Astrocyte of the cerebellum (primary cell): ENCODE measurements at regions not wholly inside any gene's neighbourhood (a gene's known extent, or its start where the extent isn't known, plus 50 kb on each side); places are given as distances from the start of the nearest gene placed in this dataset.

Experiments
- DNase-seq: peaks from one replicate; pipeline ENCODE4 v3.0.0-alpha.2; 2011; ENCODE audit warnings: low read depth
- H3K4me3 ChIP-seq: 2 replicates; pipeline ENCODE4 v1.5.1; 2011; ENCODE audit warnings: mild to moderate bottlenecking, low read depth, low read length, moderate library complexity
- in situ Hi-C: cut with HindIII; loops from 2 replicates; pipeline ENCODE4 v1.10.0; 2017; ENCODE audit warnings: low sequenced_read_pairs
- TF ChIP-seq, protein P1 (sequence below): IDR thresholded peaks from 2 replicates; pipeline ENCODE4 v1.5.1; 2012; ENCODE audit warnings: low read length, low read depth, moderate library complexity, mild to moderate bottlenecking; ENCODE audit errors: missing control alignments

DNA sequence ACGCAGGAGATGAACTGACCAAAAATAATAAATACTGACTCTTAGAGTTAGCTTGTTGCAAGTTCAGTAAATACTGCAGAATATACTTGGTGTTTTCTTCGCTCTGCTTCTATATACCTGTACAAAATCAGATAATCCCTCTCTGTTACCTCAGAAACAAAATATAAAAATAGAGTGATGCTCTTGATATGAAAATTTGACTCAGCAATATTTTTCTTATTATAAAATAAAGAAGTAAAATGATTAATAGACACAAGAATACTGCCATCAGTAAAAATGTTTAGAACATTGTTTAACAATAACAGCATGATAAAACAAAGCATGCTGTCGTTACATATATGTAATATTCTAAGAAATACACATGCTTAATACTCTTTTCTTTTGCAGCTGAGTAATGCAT lies 1366.9 kb upstream of the EYS start:
- no peak for DNase-seq
- TF ChIP-seq, protein P1, sequence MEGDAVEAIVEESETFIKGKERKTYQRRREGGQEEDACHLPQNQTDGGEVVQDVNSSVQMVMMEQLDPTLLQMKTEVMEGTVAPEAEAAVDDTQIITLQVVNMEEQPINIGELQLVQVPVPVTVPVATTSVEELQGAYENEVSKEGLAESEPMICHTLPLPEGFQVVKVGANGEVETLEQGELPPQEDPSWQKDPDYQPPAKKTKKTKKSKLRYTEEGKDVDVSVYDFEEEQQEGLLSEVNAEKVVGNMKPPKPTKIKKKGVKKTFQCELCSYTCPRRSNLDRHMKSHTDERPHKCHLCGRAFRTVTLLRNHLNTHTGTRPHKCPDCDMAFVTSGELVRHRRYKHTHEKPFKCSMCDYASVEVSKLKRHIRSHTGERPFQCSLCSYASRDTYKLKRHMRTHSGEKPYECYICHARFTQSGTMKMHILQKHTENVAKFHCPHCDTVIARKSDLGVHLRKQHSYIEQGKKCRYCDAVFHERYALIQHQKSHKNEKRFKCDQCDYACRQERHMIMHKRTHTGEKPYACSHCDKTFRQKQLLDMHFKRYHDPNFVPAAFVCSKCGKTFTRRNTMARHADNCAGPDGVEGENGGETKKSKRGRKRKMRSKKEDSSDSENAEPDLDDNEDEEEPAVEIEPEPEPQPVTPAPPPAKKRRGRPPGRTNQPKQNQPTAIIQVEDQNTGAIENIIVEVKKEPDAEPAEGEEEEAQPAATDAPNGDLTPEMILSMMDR, result no peak
- H3K4me3 ChIP-seq, result no peak overlapping the region
- in situ Hi-C loops, result no loop called here

DNA sequence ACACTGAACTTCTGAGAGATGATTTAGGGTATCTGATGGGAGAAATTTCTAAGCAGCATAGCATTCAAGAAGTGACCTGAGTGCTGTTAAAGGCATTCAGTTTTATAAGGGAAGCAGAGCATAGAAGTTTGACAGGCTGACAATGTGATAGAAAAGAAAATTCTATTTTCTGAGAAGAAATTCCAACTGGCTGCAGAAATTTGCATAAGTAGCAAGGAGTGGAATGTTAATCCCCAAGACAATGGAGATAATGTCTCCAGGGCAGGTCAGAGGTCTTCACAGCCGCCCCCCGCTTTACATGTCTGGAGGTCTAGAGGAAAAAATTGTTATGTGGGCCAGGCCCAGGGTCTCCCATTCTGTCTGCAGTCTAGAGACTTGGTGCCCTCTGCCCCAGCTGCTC lies 1361.8 kb upstream of the EYS start:
- TF ChIP-seq, protein P1, result no peak
- DNase-seq, result no peak
- in situ Hi-C loops, result no loop called here
- no peak overlapping the region for H3K4me3 ChIP-seq

DNA sequence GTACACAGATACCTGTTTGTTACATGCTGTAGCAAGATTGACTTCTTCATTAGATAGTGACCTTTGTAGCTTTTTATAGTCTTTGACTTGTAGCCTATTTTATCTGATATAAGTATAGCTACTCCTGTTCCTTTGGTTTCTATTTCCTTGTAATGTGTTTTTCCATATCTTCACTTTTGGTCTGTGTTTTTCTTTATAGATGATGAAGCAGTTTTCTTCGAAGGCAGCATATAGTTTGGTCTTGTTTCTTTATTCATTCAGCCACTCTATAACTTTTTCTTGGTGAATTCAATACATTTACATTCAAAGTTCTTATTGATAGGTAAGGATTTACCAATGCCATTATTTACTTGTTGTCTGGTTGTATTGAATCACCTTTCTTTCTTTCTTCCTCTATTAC lies 1357.3 kb upstream of the EYS start:
- TF ChIP-seq, protein P1, result no peak
- in situ Hi-C loops, result no loop called here
- DNase-seq, result no peak

DNA sequence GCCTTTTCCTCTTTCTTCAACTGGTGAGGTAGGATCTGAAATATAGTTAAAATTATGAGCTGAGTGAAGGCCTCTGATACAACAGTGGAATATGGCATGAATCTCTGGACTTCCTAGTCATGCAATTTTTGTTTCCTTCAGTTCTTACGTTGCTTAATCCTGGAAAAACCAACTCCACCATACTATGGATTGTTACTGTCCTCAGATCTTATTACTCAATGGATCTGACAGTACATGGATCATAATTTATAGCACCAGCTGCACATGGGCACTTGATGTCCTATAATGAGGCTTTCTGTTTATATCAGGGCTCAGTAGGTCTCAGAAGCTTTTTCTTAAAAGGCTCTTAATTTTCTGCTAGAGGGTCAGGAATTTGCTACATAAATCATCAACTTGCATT lies 1341.0 kb upstream of the EYS start:
- no peak for DNase-seq
- TF ChIP-seq, protein P1, result no peak
- in situ Hi-C loops, result no loop called here
- no peak overlapping the region for H3K4me3 ChIP-seq

More for the DNA sequence above, 1357.3 kb upstream of the EYS start:
- H3K4me3 ChIP-seq, result no peak overlapping the region

DNA sequence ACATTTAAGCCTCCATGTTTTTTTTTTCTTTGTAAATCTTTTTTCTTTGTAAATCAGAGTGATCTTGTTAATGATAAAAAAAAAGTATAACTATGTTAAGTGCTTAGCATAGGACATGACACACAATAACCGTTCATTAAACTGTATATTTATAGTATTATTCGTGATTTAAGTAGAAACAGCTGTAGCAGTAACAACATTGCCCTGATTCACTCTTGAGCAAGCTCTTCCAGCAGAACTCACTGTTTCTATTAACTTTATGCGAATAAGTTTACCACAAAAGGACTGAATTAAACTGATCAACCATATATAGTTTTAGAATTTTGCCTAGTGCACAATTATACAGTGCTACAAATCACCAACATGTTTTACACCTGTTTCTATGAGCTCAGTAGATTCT lies 1338.0 kb upstream of the EYS start:
- DNase-seq, result no peak
- in situ Hi-C loops, result no loop called here
- TF ChIP-seq, protein P1, result no peak
- no peak overlapping the region for H3K4me3 ChIP-seq

DNA sequence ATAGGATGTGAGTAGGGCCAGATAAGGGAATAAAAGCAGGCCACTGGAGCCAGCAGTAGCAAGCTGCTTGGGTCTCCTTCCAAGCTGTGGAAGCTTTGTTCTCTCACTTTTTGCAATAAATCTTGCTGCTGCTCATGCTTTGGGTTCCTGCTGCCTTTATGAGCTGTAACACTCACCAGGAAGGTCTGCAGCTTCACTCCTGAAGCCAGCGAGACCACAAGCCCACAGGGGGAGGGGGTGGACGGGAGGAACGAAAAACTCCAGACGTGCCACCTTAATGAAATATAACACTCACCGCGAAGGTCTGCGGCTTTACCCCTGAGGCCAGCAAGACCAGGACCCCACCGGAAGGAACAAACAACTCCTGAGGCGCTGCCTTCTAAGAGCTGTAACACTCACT lies 1324.4 kb upstream of the EYS start:
- no peak for DNase-seq
- in situ Hi-C loops, result no loop called here
- no peak overlapping the region for H3K4me3 ChIP-seq
- TF ChIP-seq, protein P1, result no peak

DNA sequence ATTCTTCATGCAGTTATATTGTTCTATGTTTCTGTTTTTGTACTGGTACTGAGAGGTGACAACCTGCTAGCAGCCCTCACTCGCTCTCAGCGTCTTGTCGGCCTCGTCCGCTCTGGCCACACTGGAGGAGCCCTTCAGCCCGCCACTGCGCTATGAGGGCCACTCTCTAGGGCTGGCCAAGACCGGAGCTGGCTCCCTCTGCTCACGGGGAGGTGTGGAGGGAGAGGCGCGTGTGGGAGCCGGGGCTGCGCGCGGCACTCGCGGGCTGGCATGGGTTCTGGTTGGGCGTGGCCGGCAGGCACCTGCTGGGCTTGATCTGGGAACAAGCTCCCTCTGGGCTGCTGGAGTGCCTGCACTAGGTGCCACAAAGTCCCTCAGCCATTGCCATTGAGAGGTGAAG lies 1323.8 kb upstream of the EYS start:
- TF ChIP-seq, protein P1, result no peak
- DNase-seq, result no peak
- in situ Hi-C loops, result no loop called here
- no peak overlapping the region for H3K4me3 ChIP-seq
